ENCODE measurements at regions not wholly inside any gene's neighbourhood (a gene's known extent, or its start where the extent isn't known, plus 50 kb on each side); places are given as distances from the start of the nearest gene placed in this dataset.

DNA sequence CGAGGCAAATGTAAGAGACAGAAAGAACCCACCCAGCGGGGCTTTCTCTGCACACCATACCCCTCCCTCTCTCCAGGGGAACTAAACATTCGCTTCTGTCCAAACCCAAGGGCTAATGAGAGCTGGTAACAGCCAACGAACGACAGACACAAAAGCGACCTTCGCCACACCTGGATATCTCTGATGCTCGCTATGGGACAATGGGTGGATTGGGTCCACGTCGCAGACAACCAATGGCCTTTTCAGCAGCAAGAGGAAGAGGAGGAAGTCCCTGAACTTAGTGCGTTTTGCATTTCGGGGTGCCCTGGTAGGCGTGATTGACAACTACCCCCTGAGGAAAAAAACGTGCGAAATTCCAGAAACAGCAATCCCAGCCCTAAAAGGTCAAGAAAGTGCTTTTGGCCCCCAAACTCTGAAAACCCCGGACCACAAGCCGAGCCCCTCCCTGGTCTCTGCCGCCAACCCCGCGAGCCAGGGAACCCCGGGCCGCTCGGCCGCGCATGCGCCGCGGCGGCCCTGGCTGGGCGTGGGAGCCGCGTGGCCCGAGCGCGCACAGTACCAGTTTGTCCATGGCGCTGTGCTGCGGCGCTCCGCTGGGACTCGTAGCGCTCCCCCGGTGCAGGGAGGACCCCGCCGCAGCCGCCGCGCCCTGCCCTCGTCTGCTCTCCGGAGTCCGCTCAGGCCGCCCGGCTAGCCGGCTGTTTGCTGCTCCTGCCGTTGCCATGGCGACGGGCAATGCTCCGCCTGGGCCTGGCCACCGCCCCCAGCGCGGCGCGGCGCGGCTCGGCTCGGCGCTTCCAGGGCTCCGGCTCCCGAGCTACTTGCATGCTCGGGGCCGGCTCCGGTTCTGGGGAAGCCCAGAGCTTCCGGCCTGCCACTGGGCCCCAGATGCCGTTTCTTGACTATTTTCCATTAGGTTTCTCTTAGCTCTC is 66.9 kb upstream of the DNAH5 start (continued):
- TF ChIP-seq, protein P1, sequence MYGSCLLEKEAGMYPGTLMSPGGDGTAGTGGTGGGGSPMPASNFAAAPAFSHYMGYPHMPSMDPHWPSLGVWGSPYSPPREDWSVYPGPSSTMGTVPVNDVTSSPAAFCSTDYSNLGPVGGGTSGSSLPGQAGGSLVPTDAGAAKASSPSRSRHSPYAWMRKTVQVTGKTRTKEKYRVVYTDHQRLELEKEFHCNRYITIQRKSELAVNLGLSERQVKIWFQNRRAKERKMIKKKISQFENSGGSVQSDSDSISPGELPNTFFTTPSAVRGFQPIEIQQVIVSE (CRISPR knock-in tag; IDR thresholded peaks at IDR 0.05; ENCODE audit: borderline replicate concordance), result no peak
- TF ChIP-seq, protein P2, sequence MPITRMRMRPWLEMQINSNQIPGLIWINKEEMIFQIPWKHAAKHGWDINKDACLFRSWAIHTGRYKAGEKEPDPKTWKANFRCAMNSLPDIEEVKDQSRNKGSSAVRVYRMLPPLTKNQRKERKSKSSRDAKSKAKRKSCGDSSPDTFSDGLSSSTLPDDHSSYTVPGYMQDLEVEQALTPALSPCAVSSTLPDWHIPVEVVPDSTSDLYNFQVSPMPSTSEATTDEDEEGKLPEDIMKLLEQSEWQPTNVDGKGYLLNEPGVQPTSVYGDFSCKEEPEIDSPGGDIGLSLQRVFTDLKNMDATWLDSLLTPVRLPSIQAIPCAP (CRISPR knock-in tag; IDR thresholded peaks at IDR 0.05), result no peak
- TF ChIP-seq GTF2I (CRISPR knock-in tag; conservative IDR thresholded peaks at IDR 0.05) (no peak), GABPB1 (CRISPR knock-in tag; IDR thresholded peaks at IDR 0.05) (peak; percentile 62), NR3C1 (CRISPR knock-in tag; conservative IDR thresholded peaks at IDR 0.05; ENCODE audit: low read depth) (no peak), FOXP1 (CRISPR knock-in tag; IDR thresholded peaks at IDR 0.05; ENCODE audit: borderline replicate concordance) (no peak), ELF4 (CRISPR knock-in tag; IDR thresholded peaks at IDR 0.05; ENCODE audit: low read depth) (no peak), ZNF423 (CRISPR knock-in tag; IDR thresholded peaks at IDR 0.05) (no peak), JUN (CRISPR knock-in tag; IDR thresholded peaks at IDR 0.05) (no peak), ZNF317 (CRISPR knock-in tag; IDR thresholded peaks at IDR 0.05; ENCODE audit: borderline replicate concordance, low read depth) (no peak), ATF1 (CRISPR knock-in tag; IDR thresholded peaks at IDR 0.05) (no peak), FOXJ3 (CRISPR knock-in tag; IDR thresholded peaks at IDR 0.05; ENCODE audit: borderline replicate concordance) (no peak), ZNF416 (CRISPR knock-in tag; IDR thresholded peaks at IDR 0.05) (no peak), ETV6 (CRISPR knock-in tag; IDR thresholded peaks at IDR 0.05) (no peak), NFE2L1 (CRISPR knock-in tag; IDR thresholded peaks at IDR 0.05) (no peak), ZNF219 (CRISPR knock-in tag; IDR thresholded peaks at IDR 0.05; ENCODE audit: borderline replicate concordance) (no peak)
- TF ChIP-seq, protein P3, sequence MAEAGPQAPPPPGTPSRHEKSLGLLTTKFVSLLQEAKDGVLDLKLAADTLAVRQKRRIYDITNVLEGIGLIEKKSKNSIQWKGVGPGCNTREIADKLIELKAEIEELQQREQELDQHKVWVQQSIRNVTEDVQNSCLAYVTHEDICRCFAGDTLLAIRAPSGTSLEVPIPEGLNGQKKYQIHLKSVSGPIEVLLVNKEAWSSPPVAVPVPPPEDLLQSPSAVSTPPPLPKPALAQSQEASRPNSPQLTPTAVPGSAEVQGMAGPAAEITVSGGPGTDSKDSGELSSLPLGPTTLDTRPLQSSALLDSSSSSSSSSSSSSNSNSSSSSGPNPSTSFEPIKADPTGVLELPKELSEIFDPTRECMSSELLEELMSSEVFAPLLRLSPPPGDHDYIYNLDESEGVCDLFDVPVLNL (CRISPR knock-in tag; IDR thresholded peaks at IDR 0.05; ENCODE audit: borderline replicate concordance, low read depth), result no peak
- TF ChIP-seq, protein P4, sequence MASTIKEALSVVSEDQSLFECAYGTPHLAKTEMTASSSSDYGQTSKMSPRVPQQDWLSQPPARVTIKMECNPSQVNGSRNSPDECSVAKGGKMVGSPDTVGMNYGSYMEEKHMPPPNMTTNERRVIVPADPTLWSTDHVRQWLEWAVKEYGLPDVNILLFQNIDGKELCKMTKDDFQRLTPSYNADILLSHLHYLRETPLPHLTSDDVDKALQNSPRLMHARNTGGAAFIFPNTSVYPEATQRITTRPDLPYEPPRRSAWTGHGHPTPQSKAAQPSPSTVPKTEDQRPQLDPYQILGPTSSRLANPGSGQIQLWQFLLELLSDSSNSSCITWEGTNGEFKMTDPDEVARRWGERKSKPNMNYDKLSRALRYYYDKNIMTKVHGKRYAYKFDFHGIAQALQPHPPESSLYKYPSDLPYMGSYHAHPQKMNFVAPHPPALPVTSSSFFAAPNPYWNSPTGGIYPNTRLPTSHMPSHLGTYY (CRISPR knock-in tag; IDR thresholded peaks at IDR 0.05), result no peak
- TF ChIP-seq, protein P5, sequence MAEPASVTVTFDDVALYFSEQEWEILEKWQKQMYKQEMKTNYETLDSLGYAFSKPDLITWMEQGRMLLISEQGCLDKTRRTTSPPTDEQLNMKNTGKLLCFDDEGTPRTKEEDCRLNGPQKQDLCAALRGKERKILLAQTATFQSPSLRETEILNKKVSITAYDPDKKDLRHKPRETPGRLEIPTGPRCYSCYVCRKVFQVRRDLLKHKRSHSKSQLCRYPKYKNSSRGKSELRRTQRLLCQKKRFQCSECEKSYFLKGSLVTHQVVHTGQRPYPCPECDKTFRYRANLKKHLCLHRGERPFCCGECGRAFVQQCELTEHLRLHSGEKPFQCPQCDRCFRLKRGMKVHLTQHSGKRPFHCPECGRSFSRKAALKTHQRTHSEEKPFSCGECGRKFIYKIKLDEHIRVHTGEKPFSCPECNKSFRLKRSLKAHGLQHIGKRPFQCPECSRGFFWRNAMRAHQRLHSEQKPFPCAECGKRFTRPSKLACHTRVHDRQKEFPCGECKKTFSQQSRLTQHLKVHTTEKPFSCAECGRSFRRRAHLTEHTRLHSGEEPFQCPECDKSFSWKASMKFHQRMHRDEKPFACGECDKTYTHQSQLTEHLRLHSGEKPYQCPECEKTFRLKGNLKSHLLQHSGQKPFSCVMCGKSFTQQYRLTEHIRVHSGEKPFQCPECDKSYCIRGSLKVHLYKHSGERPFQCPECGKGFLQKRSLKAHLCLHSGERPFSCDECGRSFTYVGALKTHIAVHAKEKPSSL (CRISPR knock-in tag; conservative IDR thresholded peaks at IDR 0.05), result no peak
- TF ChIP-seq, protein P6, sequence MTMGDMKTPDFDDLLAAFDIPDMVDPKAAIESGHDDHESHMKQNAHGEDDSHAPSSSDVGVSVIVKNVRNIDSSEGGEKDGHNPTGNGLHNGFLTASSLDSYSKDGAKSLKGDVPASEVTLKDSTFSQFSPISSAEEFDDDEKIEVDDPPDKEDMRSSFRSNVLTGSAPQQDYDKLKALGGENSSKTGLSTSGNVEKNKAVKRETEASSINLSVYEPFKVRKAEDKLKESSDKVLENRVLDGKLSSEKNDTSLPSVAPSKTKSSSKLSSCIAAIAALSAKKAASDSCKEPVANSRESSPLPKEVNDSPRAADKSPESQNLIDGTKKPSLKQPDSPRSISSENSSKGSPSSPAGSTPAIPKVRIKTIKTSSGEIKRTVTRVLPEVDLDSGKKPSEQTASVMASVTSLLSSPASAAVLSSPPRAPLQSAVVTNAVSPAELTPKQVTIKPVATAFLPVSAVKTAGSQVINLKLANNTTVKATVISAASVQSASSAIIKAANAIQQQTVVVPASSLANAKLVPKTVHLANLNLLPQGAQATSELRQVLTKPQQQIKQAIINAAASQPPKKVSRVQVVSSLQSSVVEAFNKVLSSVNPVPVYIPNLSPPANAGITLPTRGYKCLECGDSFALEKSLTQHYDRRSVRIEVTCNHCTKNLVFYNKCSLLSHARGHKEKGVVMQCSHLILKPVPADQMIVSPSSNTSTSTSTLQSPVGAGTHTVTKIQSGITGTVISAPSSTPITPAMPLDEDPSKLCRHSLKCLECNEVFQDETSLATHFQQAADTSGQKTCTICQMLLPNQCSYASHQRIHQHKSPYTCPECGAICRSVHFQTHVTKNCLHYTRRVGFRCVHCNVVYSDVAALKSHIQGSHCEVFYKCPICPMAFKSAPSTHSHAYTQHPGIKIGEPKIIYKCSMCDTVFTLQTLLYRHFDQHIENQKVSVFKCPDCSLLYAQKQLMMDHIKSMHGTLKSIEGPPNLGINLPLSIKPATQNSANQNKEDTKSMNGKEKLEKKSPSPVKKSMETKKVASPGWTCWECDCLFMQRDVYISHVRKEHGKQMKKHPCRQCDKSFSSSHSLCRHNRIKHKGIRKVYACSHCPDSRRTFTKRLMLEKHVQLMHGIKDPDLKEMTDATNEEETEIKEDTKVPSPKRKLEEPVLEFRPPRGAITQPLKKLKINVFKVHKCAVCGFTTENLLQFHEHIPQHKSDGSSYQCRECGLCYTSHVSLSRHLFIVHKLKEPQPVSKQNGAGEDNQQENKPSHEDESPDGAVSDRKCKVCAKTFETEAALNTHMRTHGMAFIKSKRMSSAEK (CRISPR knock-in tag; IDR thresholded peaks at IDR 0.05; ENCODE audit: borderline replicate concordance), result no peak
- TF ChIP-seq, protein P7, sequence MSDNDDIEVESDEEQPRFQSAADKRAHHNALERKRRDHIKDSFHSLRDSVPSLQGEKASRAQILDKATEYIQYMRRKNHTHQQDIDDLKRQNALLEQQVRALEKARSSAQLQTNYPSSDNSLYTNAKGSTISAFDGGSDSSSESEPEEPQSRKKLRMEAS (CRISPR knock-in tag; IDR thresholded peaks at IDR 0.05), result peak; percentile 65; the same call in 1 of the 2 replicates
- TF ChIP-seq, protein P8, sequence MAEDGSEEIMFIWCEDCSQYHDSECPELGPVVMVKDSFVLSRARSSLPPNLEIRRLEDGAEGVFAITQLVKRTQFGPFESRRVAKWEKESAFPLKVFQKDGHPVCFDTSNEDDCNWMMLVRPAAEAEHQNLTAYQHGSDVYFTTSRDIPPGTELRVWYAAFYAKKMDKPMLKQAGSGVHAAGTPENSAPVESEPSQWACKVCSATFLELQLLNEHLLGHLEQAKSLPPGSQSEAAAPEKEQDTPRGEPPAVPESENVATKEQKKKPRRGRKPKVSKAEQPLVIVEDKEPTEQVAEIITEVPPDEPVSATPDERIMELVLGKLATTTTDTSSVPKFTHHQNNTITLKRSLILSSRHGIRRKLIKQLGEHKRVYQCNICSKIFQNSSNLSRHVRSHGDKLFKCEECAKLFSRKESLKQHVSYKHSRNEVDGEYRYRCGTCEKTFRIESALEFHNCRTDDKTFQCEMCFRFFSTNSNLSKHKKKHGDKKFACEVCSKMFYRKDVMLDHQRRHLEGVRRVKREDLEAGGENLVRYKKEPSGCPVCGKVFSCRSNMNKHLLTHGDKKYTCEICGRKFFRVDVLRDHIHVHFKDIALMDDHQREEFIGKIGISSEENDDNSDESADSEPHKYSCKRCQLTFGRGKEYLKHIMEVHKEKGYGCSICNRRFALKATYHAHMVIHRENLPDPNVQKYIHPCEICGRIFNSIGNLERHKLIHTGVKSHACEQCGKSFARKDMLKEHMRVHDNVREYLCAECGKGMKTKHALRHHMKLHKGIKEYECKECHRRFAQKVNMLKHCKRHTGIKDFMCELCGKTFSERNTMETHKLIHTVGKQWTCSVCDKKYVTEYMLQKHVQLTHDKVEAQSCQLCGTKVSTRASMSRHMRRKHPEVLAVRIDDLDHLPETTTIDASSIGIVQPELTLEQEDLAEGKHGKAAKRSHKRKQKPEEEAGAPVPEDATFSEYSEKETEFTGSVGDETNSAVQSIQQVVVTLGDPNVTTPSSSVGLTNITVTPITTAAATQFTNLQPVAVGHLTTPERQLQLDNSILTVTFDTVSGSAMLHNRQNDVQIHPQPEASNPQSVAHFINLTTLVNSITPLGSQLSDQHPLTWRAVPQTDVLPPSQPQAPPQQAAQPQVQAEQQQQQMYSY (CRISPR knock-in tag; IDR thresholded peaks at IDR 0.05), result peak; percentile 19; the same call in 1 of the 2 replicates
- TF ChIP-seq, protein P9, sequence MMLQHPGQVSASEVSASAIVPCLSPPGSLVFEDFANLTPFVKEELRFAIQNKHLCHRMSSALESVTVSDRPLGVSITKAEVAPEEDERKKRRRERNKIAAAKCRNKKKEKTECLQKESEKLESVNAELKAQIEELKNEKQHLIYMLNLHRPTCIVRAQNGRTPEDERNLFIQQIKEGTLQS (CRISPR knock-in tag; conservative IDR thresholded peaks at IDR 0.05), result no peak

Data from WTC11 (cell line).